GM12878 (cell line): ENCODE measurements at regions not wholly inside any gene's neighbourhood (a gene's known extent, or its start where the extent isn't known, plus 50 kb on each side); places are given as distances from the start of the nearest gene placed in this dataset.

Experiments
- ATAC-seq: fragments of 200-7000 bp; cut with Tn5 transposase; 3 replicates; pipeline ENCODE4 v1.9.1; 2020; ENCODE audit warnings: mild to moderate bottlenecking, moderate library complexity
- BruUV-seq: library from RNA; stranded (reverse); fragments of 400-500 nt; replicated peaks from 2 replicates; lab custom pipeline; 2021; lab: Mats Ljungman, UMichigan
- CTCF ChIA-PET: fragments of 300-600 bp; sonication (Branson Sonifier 250); formaldehyde crosslinking; extraction: SDS; loops from one replicate; lab custom pipeline; 2021; ENCODE audit warnings: inconsistent platforms; lab: Yijun Ruan, JAX
- POLR2A ChIA-PET: fragments of 350-600 bp; formaldehyde crosslinking; extraction: SDS; loops from one replicate; lab custom pipeline; 2021; ENCODE audit warnings: inconsistent platforms; lab: Charles Lee
- RAD21 ChIA-PET: fragments of 300-600 bp; sonication (Branson Sonifier 250); formaldehyde crosslinking; loops from one replicate; lab custom pipeline; 2023; ENCODE audit warnings: antibody characterized with exemption; ENCODE audit not compliant: unreplicated experiment; lab: Charles Lee
- SMC1A ChIA-PET: fragments of 300-600 bp; sonication (Branson Sonifier 250); formaldehyde crosslinking; loops from one replicate; lab custom pipeline; 2023; ENCODE audit not compliant: unreplicated experiment, uncharacterized antibody; lab: Charles Lee
- DNase-seq: peaks from one replicate; pipeline ENCODE4 v3.0.0-alpha.2; 2011; ENCODE audit warnings: low read depth, low spot score
- FAIRE-seq: peaks from 3 replicates; lab custom pipeline; 2011; peaks lifted over from hg19 to GRCh38; lab: Jason Lieb, UNC
- H2AFZ ChIP-seq: 2 replicates; pipeline ENCODE4 v1.6.0; 2011; ENCODE audit warnings: low read depth, low read length, control low read depth; ENCODE audit not compliant: control insufficient read depth
- H3K27ac ChIP-seq: 2 replicates; pipeline ENCODE4 v1.5.1; 2011; ENCODE audit warnings: control low read depth; ENCODE audit not compliant: control insufficient read depth, insufficient read depth
- H3K27me3 ChIP-seq, 2 experiments: replicated peaks in 1 of 2; 2 replicates each; pipeline versions ENCODE4 v1.6.0 to v1.6.1; 2011; ENCODE audit warnings: low read length in 1 of 2; ENCODE audit not compliant: control insufficient read depth in 2 of 2, insufficient read depth in 2 of 2
- H3K36me3 ChIP-seq, 2 experiments: 2 replicates each; pipeline ENCODE4 v1.5.1; 2011; ENCODE audit warnings: low read length in 1 of 2; ENCODE audit not compliant: control insufficient read depth in 2 of 2, insufficient read depth in 2 of 2
- H3K4me1 ChIP-seq: 2 replicates; pipeline ENCODE4 v1.6.1; 2011; ENCODE audit warnings: mild to moderate bottlenecking, low read length, moderate library complexity, mixed read lengths; ENCODE audit not compliant: control insufficient read depth, insufficient read depth
- H3K4me2 ChIP-seq: 2 replicates; pipeline ENCODE4 v1.6.0; 2011; ENCODE audit warnings: control low read depth; ENCODE audit not compliant: control insufficient read depth, insufficient read depth
- H3K4me3 ChIP-seq: fragments of 200-600 bp; sonication (generic); 2 replicates; pipeline ENCODE4 v1.5.1; 2016
- H3K79me2 ChIP-seq: 2 replicates; pipeline ENCODE4 v1.6.0; 2011; ENCODE audit warnings: low read length; ENCODE audit not compliant: control insufficient read depth, insufficient read depth
- H3K9ac ChIP-seq: 2 replicates; pipeline ENCODE4 v1.8.0; 2011; ENCODE audit warnings: low read length, control low read depth, mixed read lengths; ENCODE audit not compliant: control insufficient read depth, insufficient read depth
- H3K9me3 ChIP-seq: replicated peaks from 3 replicates; pipeline ENCODE4 v1.5.1; 2011; ENCODE audit warnings: mild to moderate bottlenecking, low read length; ENCODE audit not compliant: control insufficient read depth, insufficient read depth
- H4K20me1 ChIP-seq: 2 replicates; pipeline ENCODE4 v1.6.0; 2011; ENCODE audit not compliant: control insufficient read depth, insufficient read depth
- BACH1 ChIP-seq: fragments of 450-650 bp; IDR thresholded peaks from 2 replicates; pipeline ENCODE4 v1.6.1; 2017; ENCODE audit warnings: mild to moderate bottlenecking, borderline replicate concordance
- BHLHE40 ChIP-seq, 2 experiments: fragments of 450-650 bp in 1 of 2; IDR thresholded peaks; 2 replicates each; pipeline ENCODE4 v1.6.1; 2011 to 2017; ENCODE audit warnings: low read depth in 2 of 2, borderline replicate concordance in 1 of 2, improper control_type of control experiment in 1 of 2, low read length in 1 of 2, mild to moderate bottlenecking in 1 of 2
- BRCA1 ChIP-seq: IDR thresholded peaks from 2 replicates; pipeline ENCODE4 v1.6.1; 2011; ENCODE audit warnings: low read depth, low read length, improper control_type of control experiment
- CBX3 ChIP-seq: fragments of 200-600 bp; sonication (generic); IDR thresholded peaks from 2 replicates; pipeline ENCODE4 v1.6.1; 2016; ENCODE audit warnings: low read depth, borderline replicate concordance
- EP300 ChIP-seq, 2 experiments: fragments of 150-350 bp in 1 of 2; IDR thresholded peaks; 2 replicates each; pipeline ENCODE4 v1.6.1; 2011 to 2012; ENCODE audit warnings: low read depth in 2 of 2, low read length in 2 of 2, borderline replicate concordance in 1 of 2, improper control_type of control experiment in 1 of 2, inconsistent platforms in 1 of 2; ENCODE audit not compliant: control insufficient read depth in 1 of 2
- ETV6 ChIP-seq, 2 experiments: fragments of 450-650 bp in 1 of 2; IDR thresholded peaks in 1 of 2; conservative IDR thresholded peaks in 1 of 2; 2 replicates each; pipeline ENCODE4 v1.6.1; 2014; ENCODE audit warnings: antibody characterized with exemption in 1 of 2, borderline replicate concordance in 1 of 2, low read depth in 1 of 2, mild to moderate bottlenecking in 1 of 2, moderate library complexity in 1 of 2
- GATAD2B ChIP-seq: fragments of 450-650 bp; conservative IDR thresholded peaks from 2 replicates; pipeline ENCODE4 v1.6.1; 2017; ENCODE audit warnings: low read depth, mild to moderate bottlenecking, moderate library complexity
- HDGF ChIP-seq: fragments of 450-650 bp; IDR thresholded peaks from 2 replicates; pipeline ENCODE4 v1.6.1; 2016; ENCODE audit warnings: antibody characterized with exemption
- IRF4 ChIP-seq: IDR thresholded peaks from 2 replicates; pipeline ENCODE4 v1.6.1; 2011; ENCODE audit warnings: low read depth, low read length
- MEF2A ChIP-seq: IDR thresholded peaks from 2 replicates; pipeline ENCODE4 v1.6.1; 2011; ENCODE audit warnings: low read depth, mild to moderate bottlenecking, low read length, moderate library complexity; ENCODE audit not compliant: insufficient read depth
- MLLT1 ChIP-seq: fragments of 450-650 bp; IDR thresholded peaks from 2 replicates; pipeline ENCODE4 v1.6.1; 2016; ENCODE audit warnings: mild to moderate bottlenecking
- NFXL1 ChIP-seq: fragments of 450-650 bp; IDR thresholded peaks from 2 replicates; pipeline ENCODE4 v1.6.1; 2017; ENCODE audit warnings: antibody characterized with exemption, mild to moderate bottlenecking, borderline replicate concordance
- NRF1 ChIP-seq: conservative IDR thresholded peaks from 2 replicates; pipeline ENCODE4 v1.6.1; 2011; ENCODE audit warnings: mild to moderate bottlenecking, low read depth, low read length, improper control_type of control experiment
- POLR2AphosphoS5 ChIP-seq: IDR thresholded peaks from 2 replicates; pipeline ENCODE4 v1.6.1; 2011; ENCODE audit warnings: mild to moderate bottlenecking, low read length, inconsistent platforms
- RELA ChIP-seq: fragments of 450-650 bp; IDR thresholded peaks from 2 replicates; pipeline ENCODE4 v1.8.0; 2014; ENCODE audit warnings: borderline replicate concordance; ENCODE audit not compliant: partially characterized antibody
- SMAD5 ChIP-seq: IDR thresholded peaks from 2 replicates; pipeline ENCODE4 v1.6.1; 2016; ENCODE audit warnings: antibody characterized with exemption, low read depth
- SMC3 ChIP-seq: IDR thresholded peaks from 2 replicates; pipeline ENCODE4 v1.6.1; 2011; ENCODE audit warnings: low read length, improper control_type of control experiment, borderline replicate concordance
- ZNF217 ChIP-seq: fragments of 450-650 bp; IDR thresholded peaks from 2 replicates; pipeline ENCODE4 v1.6.1; 2017; ENCODE audit warnings: antibody characterized with exemption, mild to moderate bottlenecking
- WGBS: methylation state at CpG from one replicate; pipeline ENCODE4 v1.1.6; 2016; ENCODE audit warnings: low lambda C conversion rate; ENCODE audit not compliant: insufficient replicate concordance, insufficient coverage; ENCODE audit errors: missing lambda C conversion rate; 5-methylcytosine and 5-hydroxymethylcytosine counted together
- in situ Hi-C: fragments of 300-500 bp; cut with MboI; formaldehyde crosslinking; loops from 9 replicates; pipeline ENCODE4 v1.14.3; 2018; ENCODE audit warnings: mixed read lengths
- intact Hi-C: fragments of 100-400 bp; cut with micrococcal nuclease; formaldehyde crosslinking; loops from one replicate; pipeline ENCODE4 v1.14.2; 2022; ENCODE audit not compliant: unreplicated experiment
- TF ChIP-seq, protein P1 (sequence below): IDR thresholded peaks from 2 replicates; pipeline ENCODE4 v1.6.1; 2011; ENCODE audit warnings: low read depth, low read length, improper control_type of control experiment, borderline replicate concordance
- TF ChIP-seq, protein P2 (sequence below): IDR thresholded peaks from 2 replicates; pipeline ENCODE4 v1.6.1; 2011; ENCODE audit warnings: borderline replicate concordance, low read depth, mild to moderate bottlenecking, moderate library complexity, low read length; ENCODE audit not compliant: insufficient read depth, poor library complexity, severe bottlenecking

GRCh38 chr3:30988769-30989168, 94.3 kb upstream of the GADL1 start:
- ATAC-seq: no peak
- no peak overlapping the region for H3K4me2 ChIP-seq
- FAIRE-seq: no peak
- in situ Hi-C loops: no loop called here
- POLR2A ChIA-PET: no interaction called here
- TF ChIP-seq HDGF: no peak
- no peak for TF ChIP-seq IRF4
- no peak for TF ChIP-seq CBX3
- no peak for TF ChIP-seq BACH1
- TF ChIP-seq NRF1: no peak
- TF ChIP-seq MLLT1: no peak
- no peak for TF ChIP-seq BHLHE40 (IDR thresholded peaks at IDR 0.05; ENCODE audit: borderline replicate concordance in 1 of 2, low read depth in 2 of 2, low read length in 1 of 2)
- TF ChIP-seq, protein P1, sequence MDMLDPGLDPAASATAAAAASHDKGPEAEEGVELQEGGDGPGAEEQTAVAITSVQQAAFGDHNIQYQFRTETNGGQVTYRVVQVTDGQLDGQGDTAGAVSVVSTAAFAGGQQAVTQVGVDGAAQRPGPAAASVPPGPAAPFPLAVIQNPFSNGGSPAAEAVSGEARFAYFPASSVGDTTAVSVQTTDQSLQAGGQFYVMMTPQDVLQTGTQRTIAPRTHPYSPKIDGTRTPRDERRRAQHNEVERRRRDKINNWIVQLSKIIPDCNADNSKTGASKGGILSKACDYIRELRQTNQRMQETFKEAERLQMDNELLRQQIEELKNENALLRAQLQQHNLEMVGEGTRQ: no peak
- TF ChIP-seq SMC3: no peak
- no peak for TF ChIP-seq RELA
- TF ChIP-seq, protein P2, sequence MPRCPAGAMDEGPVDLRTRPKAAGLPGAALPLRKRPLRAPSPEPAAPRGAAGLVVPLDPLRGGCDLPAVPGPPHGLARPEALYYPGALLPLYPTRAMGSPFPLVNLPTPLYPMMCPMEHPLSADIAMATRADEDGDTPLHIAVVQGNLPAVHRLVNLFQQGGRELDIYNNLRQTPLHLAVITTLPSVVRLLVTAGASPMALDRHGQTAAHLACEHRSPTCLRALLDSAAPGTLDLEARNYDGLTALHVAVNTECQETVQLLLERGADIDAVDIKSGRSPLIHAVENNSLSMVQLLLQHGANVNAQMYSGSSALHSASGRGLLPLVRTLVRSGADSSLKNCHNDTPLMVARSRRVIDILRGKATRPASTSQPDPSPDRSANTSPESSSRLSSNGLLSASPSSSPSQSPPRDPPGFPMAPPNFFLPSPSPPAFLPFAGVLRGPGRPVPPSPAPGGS: no peak
- TF ChIP-seq MEF2A: no peak
- no peak for TF ChIP-seq ZNF217
- no peak for TF ChIP-seq BRCA1
- TF ChIP-seq GATAD2B: no peak
- no peak for TF ChIP-seq EP300 (IDR thresholded peaks at IDR 0.05; ENCODE audit: borderline replicate concordance in 1 of 2, control insufficient read depth in 1 of 2, low read depth in 2 of 2, low read length in 2 of 2)
- TF ChIP-seq ETV6 (conservative IDR thresholded peaks at IDR 0.05 in 1 of 2, IDR thresholded peaks at IDR 0.05 in 1 of 2; ENCODE audit: borderline replicate concordance in 1 of 2, low read depth in 1 of 2): no peak
- TF ChIP-seq POLR2AphosphoS5: no peak
- TF ChIP-seq NFXL1: no peak
- no peak for TF ChIP-seq SMAD5
- TF ChIP-seq, all 136 proteins: peak for 0
- no peak overlapping the region for H3K4me3 ChIP-seq
- H4K20me1 ChIP-seq: no peaks in the 10 kb centered on the region
- no peak overlapping the region for H3K9ac ChIP-seq
- H3K27me3 ChIP-seq: no peaks in the 10 kb centered on the region
- H2AFZ ChIP-seq: no peak overlapping the region
- DNase-seq: no peak
- H3K4me1 ChIP-seq: 0 out of 2 replicates have a peak, but pooled peaks cover 3% of the 10 kb centered on the region
- ChIA-PET RAD21 (no interaction called here), SMC1A (no interaction called here), CTCF (no interaction called here)
- no peaks in the 10 kb centered on the region; the same call in 2 of the 3 replicates for H3K9me3 ChIP-seq
- BruUV-seq: no TSS peak
- no peaks in the 10 kb centered on the region for H3K36me3 ChIP-seq
- intact Hi-C loops: loop anchor here (10.0 kb wide), 1 partner anchor 256 kb away; no protein-coding TSS in a partner anchor
- no peaks in the 10 kb centered on the region for H3K79me2 ChIP-seq
- no peak overlapping the region for H3K27ac ChIP-seq
- 19% methylated on average over 3 of the region's 3 CpGs for WGBS
